IMR-90 (cell line): ENCODE measurements at regions not wholly inside any gene's neighbourhood (a gene's known extent, or its start where the extent isn't known, plus 50 kb on each side); places are given as distances from the start of the nearest gene placed in this dataset.

Source experiments
- ATAC-seq: fragments of 200-7000 bp; cut with Tn5 transposase; 2 replicates; pipeline ENCODE4 v1.9.1; 2020; ENCODE audit warnings: low read depth, mild to moderate bottlenecking, moderate library complexity
- BruUV-seq: library from RNA; stranded (reverse); fragments of 400-500 nt; replicated peaks from 2 replicates; lab custom pipeline; 2021; lab: Mats Ljungman, UMichigan
- CTCF ChIA-PET: fragments of 300-600 bp; formaldehyde crosslinking; extraction: SDS; loops from one replicate; lab custom pipeline; 2021; ENCODE audit warnings: antibody characterized with exemption; lab: Yijun Ruan, JAX
- POLR2A ChIA-PET: fragments of 300-600 bp; sonication (Branson Sonifier 250); formaldehyde crosslinking; loops from one replicate; lab custom pipeline; 2022; ENCODE audit warnings: antibody characterized with exemption; ENCODE audit not compliant: unreplicated experiment; lab: Charles Lee
- DNase-seq: peaks from one replicate; pipeline ENCODE4 v3.0.0; 2013
- H2AFZ ChIP-seq: replicated peaks from 2 replicates; pipeline ENCODE3; 2013; ENCODE audit warnings: low read length, mild to moderate bottlenecking; ENCODE audit not compliant: poor library complexity
- H2AK5ac ChIP-seq: 2 replicates; pipeline ENCODE4 v1.6.1; 2013; ENCODE audit warnings: low read depth, low read length, inconsistent platforms
- H2AK9ac ChIP-seq: replicated peaks from 2 replicates; pipeline ENCODE3; 2013; ENCODE audit warnings: mild to moderate bottlenecking, low read depth, low read length, moderate library complexity; ENCODE audit not compliant: poor library complexity
- H2BK120ac ChIP-seq: 2 replicates; pipeline ENCODE4 v1.6.1; 2013; ENCODE audit warnings: low read depth, low read length, inconsistent platforms
- H2BK15ac ChIP-seq: 3 replicates; pipeline ENCODE4 v1.6.1; 2013; ENCODE audit warnings: low read depth, low read length, inconsistent platforms
- H2BK20ac ChIP-seq: 2 replicates; pipeline ENCODE4 v1.6.1; 2013; ENCODE audit warnings: low read depth, mild to moderate bottlenecking, inconsistent platforms, low read length, moderate library complexity
- H2BK5ac ChIP-seq: 2 replicates; pipeline ENCODE4 v1.6.1; 2013; ENCODE audit warnings: mild to moderate bottlenecking, low read depth, low read length, inconsistent platforms; ENCODE audit not compliant: poor library complexity, severe bottlenecking
- H3K14ac ChIP-seq: replicated peaks from 2 replicates; pipeline ENCODE4 v1.6.1; 2013; ENCODE audit warnings: low read depth, low read length, inconsistent platforms
- H3K18ac ChIP-seq: 2 replicates; pipeline ENCODE4 v1.6.1; 2013; ENCODE audit warnings: low read depth, low read length, control low read depth
- H3K23ac ChIP-seq: 2 replicates; pipeline ENCODE4 v1.6.1; 2013; ENCODE audit warnings: low read depth, low read length, inconsistent platforms
- H3K27ac ChIP-seq: 2 replicates; pipeline ENCODE4 v1.5.1; 2013; ENCODE audit warnings: mild to moderate bottlenecking, control low read depth, low read length; ENCODE audit not compliant: insufficient read depth
- H3K27me3 ChIP-seq: 2 replicates; pipeline ENCODE4 v1.6.1; 2013; ENCODE audit warnings: low read length; ENCODE audit not compliant: control insufficient read depth, insufficient read depth
- H3K36me3 ChIP-seq: 2 replicates; pipeline ENCODE4 v1.6.1; 2013; ENCODE audit warnings: low read length, mixed read lengths; ENCODE audit not compliant: control insufficient read depth, insufficient read depth
- H3K4ac ChIP-seq: 2 replicates; pipeline ENCODE4 v1.6.1; 2013; ENCODE audit warnings: low read depth, low read length, inconsistent platforms
- H3K4me1 ChIP-seq: 2 replicates; pipeline ENCODE4 v1.6.1; 2013; ENCODE audit warnings: low read length, mixed read lengths; ENCODE audit not compliant: control insufficient read depth, insufficient read depth
- H3K4me2 ChIP-seq: 2 replicates; pipeline ENCODE4 v1.6.1; 2013; ENCODE audit warnings: low read depth, mild to moderate bottlenecking, control low read depth, low read length, moderate library complexity
- H3K4me3 ChIP-seq: 2 replicates; pipeline ENCODE4 v1.5.1; 2013; ENCODE audit warnings: low read depth, mild to moderate bottlenecking, control low read depth, low read length, moderate library complexity; ENCODE audit not compliant: insufficient read depth
- H3K56ac ChIP-seq: 2 replicates; pipeline ENCODE4 v1.6.1; 2013; ENCODE audit warnings: low read length, inconsistent platforms; ENCODE audit not compliant: insufficient read depth; ENCODE audit errors: extremely low read depth
- H3K79me1 ChIP-seq, 2 experiments: 2 replicates each; pipeline ENCODE4 v1.6.1; 2013; ENCODE audit warnings: low read length in 2 of 2, inconsistent platforms in 1 of 2, low read depth in 1 of 2
- H3K9ac ChIP-seq: 2 replicates; pipeline ENCODE4 v1.6.1; 2013; ENCODE audit warnings: low read depth, low read length, control low read depth
- H3K9me1 ChIP-seq: 2 replicates; pipeline ENCODE4 v1.6.1; 2013; ENCODE audit warnings: low read length, inconsistent platforms; ENCODE audit not compliant: insufficient read depth
- H3K9me3 ChIP-seq: 2 replicates; pipeline ENCODE4 v1.6.1; 2013; ENCODE audit warnings: low read length; ENCODE audit not compliant: control insufficient read depth, insufficient read depth
- H4K20me1 ChIP-seq: 2 replicates; pipeline ENCODE4 v1.6.1; 2013; ENCODE audit warnings: low read length, inconsistent platforms; ENCODE audit not compliant: insufficient read depth
- H4K5ac ChIP-seq: 2 replicates; pipeline ENCODE4 v1.6.1; 2013; ENCODE audit warnings: mild to moderate bottlenecking, low read depth, low read length, control low read depth
- H4K8ac ChIP-seq, 2 experiments: 2 replicates each; pipeline ENCODE4 v1.6.1; 2013; ENCODE audit warnings: low read depth in 2 of 2, low read length in 2 of 2, control low read depth in 1 of 2, inconsistent platforms in 1 of 2
- H4K91ac ChIP-seq: 2 replicates; pipeline ENCODE4 v1.6.1; 2013; ENCODE audit warnings: low read depth, low read length, inconsistent platforms; ENCODE audit not compliant: insufficient read depth
- BHLHE40 ChIP-seq: fragments of 150-350 bp; IDR thresholded peaks from 2 replicates; pipeline ENCODE4 v1.6.1; 2016; ENCODE audit warnings: mild to moderate bottlenecking, low read depth, low read length
- CEBPB ChIP-seq: IDR thresholded peaks from 2 replicates; pipeline ENCODE4 v1.6.1; 2012; ENCODE audit warnings: low read depth, low read length, improper control_type of control experiment
- CHD1 ChIP-seq: IDR thresholded peaks from 2 replicates; pipeline ENCODE4 v1.6.1; 2012; ENCODE audit warnings: low read depth, low read length, improper control_type of control experiment
- FOS ChIP-seq: fragments of 150-350 bp; IDR thresholded peaks from 2 replicates; pipeline ENCODE4 v1.6.1; 2016; ENCODE audit warnings: low read depth, low read length
- MAFK ChIP-seq: IDR thresholded peaks from 2 replicates; pipeline ENCODE4 v1.6.1; 2012; ENCODE audit warnings: low read depth, low read length, improper control_type of control experiment
- MAZ ChIP-seq: IDR thresholded peaks from 2 replicates; pipeline ENCODE4 v1.6.1; 2012; ENCODE audit warnings: low read depth, mild to moderate bottlenecking, low read length, improper control_type of control experiment, moderate library complexity, borderline replicate concordance
- MXI1 ChIP-seq: IDR thresholded peaks from 2 replicates; pipeline ENCODE4 v1.6.1; 2012; ENCODE audit warnings: low read depth, mild to moderate bottlenecking, low read length, moderate library complexity, borderline replicate concordance
- NFE2L2 ChIP-seq: fragments of 150-350 bp; IDR thresholded peaks from 2 replicates; pipeline ENCODE4 v1.6.1; 2016; ENCODE audit warnings: low read depth, mild to moderate bottlenecking, low read length
- RAD21 ChIP-seq: IDR thresholded peaks from 2 replicates; pipeline ENCODE4 v1.6.1; 2012; ENCODE audit warnings: low read length, improper control_type of control experiment
- RCOR1 ChIP-seq: IDR thresholded peaks from 2 replicates; pipeline ENCODE4 v1.6.1; 2012; ENCODE audit warnings: mild to moderate bottlenecking, low read length, improper control_type of control experiment; ENCODE audit not compliant: insufficient replicate concordance
- SMC3 ChIP-seq: fragments of 150-350 bp; IDR thresholded peaks from 2 replicates; pipeline ENCODE4 v1.6.1; 2016; ENCODE audit warnings: low read depth, mild to moderate bottlenecking, antibody characterized with exemption, low read length, moderate library complexity
- WGBS, 2 experiments: methylation state at CpG; one replicate each; pipeline versions ENCODE4 v1.1.5 to v1.1.7; 2013; ENCODE audit warnings: missing lambda C conversion rate in 2 of 2; ENCODE audit not compliant: insufficient read length in 1 of 2; ENCODE audit errors: extremely low coverage in 2 of 2; 5-methylcytosine and 5-hydroxymethylcytosine counted together
- dilution Hi-C: fragments of 300-500 bp; cut with HindIII; formaldehyde crosslinking; loops from one replicate; pipeline ENCODE4 v1.14.3; 2018; ENCODE audit warnings: low sequenced_read_pairs; ENCODE audit not compliant: unreplicated experiment
- in situ Hi-C: fragments of 300-500 bp; cut with MboI; formaldehyde crosslinking; loops from 3 replicates; pipeline ENCODE4 v1.14.3; 2019; ENCODE audit warnings: low sequenced_read_pairs, inconsistent platforms, mixed read lengths
- intact Hi-C: fragments of 100-400 bp; cut with micrococcal nuclease; formaldehyde crosslinking; loops from 2 replicates; pipeline ENCODE4 v1.10.0; 2022
- TF ChIP-seq, protein P1 (sequence below): fragments of 150-350 bp; IDR thresholded peaks from 2 replicates; pipeline ENCODE4 v1.6.1; 2016; ENCODE audit warnings: low read depth, mild to moderate bottlenecking, low read length, moderate library complexity, borderline replicate concordance
- TF ChIP-seq, protein P2 (sequence below): conservative IDR thresholded peaks from 2 replicates; pipeline ENCODE4 v1.5.1; 2012; ENCODE audit warnings: mild to moderate bottlenecking, low read depth, low read length, improper control_type of control experiment
- TF ChIP-seq, protein P3 (sequence below): fragments of 150-350 bp; IDR thresholded peaks from 2 replicates; pipeline ENCODE4 v1.6.1; 2017; ENCODE audit warnings: mild to moderate bottlenecking, antibody characterized with exemption, low read length, low read depth

DNA sequence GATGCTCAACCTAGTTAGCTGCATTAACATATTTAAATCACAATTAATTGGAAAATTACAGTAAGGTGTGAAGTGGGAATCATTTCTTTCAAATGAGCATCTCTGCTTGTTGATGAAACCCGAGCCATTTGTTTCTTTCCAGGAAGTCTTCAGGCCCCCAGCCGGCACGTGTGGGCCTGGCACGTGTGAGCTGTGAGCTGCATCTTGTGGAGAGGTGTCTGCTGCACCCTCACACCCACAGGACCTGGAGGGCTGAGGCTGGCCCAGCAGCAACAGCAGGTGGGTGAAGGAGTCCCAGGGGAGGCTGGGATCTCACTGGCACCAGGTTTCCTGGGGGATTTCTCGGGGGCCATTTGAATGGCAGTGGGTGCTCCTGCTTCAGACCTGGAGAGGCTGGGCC, 372.5 kb upstream of the MKI67 start:
- H3K4me2 ChIP-seq = no peak overlapping the region
- TF ChIP-seq MAFK = no peak
- no peak for TF ChIP-seq FOS
- no peak for TF ChIP-seq BHLHE40
- TF ChIP-seq, protein P1, sequence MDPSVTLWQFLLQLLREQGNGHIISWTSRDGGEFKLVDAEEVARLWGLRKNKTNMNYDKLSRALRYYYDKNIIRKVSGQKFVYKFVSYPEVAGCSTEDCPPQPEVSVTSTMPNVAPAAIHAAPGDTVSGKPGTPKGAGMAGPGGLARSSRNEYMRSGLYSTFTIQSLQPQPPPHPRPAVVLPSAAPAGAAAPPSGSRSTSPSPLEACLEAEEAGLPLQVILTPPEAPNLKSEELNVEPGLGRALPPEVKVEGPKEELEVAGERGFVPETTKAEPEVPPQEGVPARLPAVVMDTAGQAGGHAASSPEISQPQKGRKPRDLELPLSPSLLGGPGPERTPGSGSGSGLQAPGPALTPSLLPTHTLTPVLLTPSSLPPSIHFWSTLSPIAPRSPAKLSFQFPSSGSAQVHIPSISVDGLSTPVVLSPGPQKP = no peak
- TF ChIP-seq CHD1 = no peak
- TF ChIP-seq SMC3 = no peak
- no peak for TF ChIP-seq MAZ
- TF ChIP-seq, protein P2, sequence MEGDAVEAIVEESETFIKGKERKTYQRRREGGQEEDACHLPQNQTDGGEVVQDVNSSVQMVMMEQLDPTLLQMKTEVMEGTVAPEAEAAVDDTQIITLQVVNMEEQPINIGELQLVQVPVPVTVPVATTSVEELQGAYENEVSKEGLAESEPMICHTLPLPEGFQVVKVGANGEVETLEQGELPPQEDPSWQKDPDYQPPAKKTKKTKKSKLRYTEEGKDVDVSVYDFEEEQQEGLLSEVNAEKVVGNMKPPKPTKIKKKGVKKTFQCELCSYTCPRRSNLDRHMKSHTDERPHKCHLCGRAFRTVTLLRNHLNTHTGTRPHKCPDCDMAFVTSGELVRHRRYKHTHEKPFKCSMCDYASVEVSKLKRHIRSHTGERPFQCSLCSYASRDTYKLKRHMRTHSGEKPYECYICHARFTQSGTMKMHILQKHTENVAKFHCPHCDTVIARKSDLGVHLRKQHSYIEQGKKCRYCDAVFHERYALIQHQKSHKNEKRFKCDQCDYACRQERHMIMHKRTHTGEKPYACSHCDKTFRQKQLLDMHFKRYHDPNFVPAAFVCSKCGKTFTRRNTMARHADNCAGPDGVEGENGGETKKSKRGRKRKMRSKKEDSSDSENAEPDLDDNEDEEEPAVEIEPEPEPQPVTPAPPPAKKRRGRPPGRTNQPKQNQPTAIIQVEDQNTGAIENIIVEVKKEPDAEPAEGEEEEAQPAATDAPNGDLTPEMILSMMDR = no peak
- no peak for TF ChIP-seq MXI1
- no peak for TF ChIP-seq RAD21
- no peak for TF ChIP-seq RCOR1
- TF ChIP-seq, protein P3, sequence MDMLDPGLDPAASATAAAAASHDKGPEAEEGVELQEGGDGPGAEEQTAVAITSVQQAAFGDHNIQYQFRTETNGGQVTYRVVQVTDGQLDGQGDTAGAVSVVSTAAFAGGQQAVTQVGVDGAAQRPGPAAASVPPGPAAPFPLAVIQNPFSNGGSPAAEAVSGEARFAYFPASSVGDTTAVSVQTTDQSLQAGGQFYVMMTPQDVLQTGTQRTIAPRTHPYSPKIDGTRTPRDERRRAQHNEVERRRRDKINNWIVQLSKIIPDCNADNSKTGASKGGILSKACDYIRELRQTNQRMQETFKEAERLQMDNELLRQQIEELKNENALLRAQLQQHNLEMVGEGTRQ = no peak
- no peak for TF ChIP-seq CEBPB
- no peak for TF ChIP-seq NFE2L2
- no peak for DNase-seq
- BruUV-seq = no TSS peak
- no peak overlapping the region for H4K91ac ChIP-seq
- H2AK9ac ChIP-seq = no peak overlapping the region
- no peaks in the 10 kb centered on the region for H3K27me3 ChIP-seq
- ChIA-PET POLR2A (no interaction called here), CTCF (no interaction called here)
- no CpG with 5 or more reads among the region's 5 CpGs for WGBS, 2 experiments
- no peak overlapping the region for H2BK20ac ChIP-seq
- no peak overlapping the region for H3K18ac ChIP-seq
- H2AK5ac ChIP-seq = no peak overlapping the region
- no peaks in the 10 kb centered on the region for H4K20me1 ChIP-seq
- H3K27ac ChIP-seq = no peak overlapping the region
- no peak overlapping the region for H3K9ac ChIP-seq
- no peak overlapping the region for H4K8ac ChIP-seq
- no peak overlapping the region for H3K4ac ChIP-seq
- H3K9me3 ChIP-seq = peaks cover 60% of the 10 kb centered on the region
- H3K23ac ChIP-seq = no peak overlapping the region
- no peaks in the 10 kb centered on the region for H3K79me1 ChIP-seq
- H3K9me1 ChIP-seq = no peaks in the 10 kb centered on the region
- in situ Hi-C loops = no loop called here
- H2BK15ac ChIP-seq = no peak overlapping the region
- H3K14ac ChIP-seq = no peak overlapping the region
- no peaks in the 10 kb centered on the region for H3K4me1 ChIP-seq
- no peaks in the 10 kb centered on the region for H3K36me3 ChIP-seq
- no peak overlapping the region for H2AFZ ChIP-seq
- dilution Hi-C loops = no loop called here
- no peak overlapping the region for H2BK120ac ChIP-seq
- H3K56ac ChIP-seq = no peak overlapping the region
- H3K4me3 ChIP-seq = no peak overlapping the region
- ATAC-seq = no peak
- intact Hi-C loops = no loop called here
- H4K5ac ChIP-seq = no peak overlapping the region
- H2BK5ac ChIP-seq = no peak overlapping the region
